ENCODE measurements at regions not wholly inside any gene's neighbourhood (a gene's known extent, or its start where the extent isn't known, plus 50 kb on each side); places are given as distances from the start of the nearest gene placed in this dataset.

DNA sequence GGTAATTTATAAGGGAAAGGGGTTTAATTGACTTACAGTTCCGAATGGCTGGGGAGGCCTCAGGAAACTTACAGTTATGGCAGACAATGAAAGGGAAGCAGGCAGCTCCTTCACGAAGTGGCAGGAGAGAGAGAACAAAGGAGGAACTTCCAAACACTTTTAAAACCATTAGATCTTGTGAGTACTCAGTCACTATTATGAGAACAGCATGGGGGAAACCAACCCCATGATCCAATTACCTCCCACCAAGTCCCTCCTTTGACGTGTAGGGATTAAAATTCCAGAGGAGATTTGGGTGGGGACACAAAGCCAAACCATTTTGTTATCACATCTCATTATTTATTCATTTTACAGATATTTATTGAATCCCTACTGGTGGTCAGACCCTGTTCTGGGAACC is 822.8 kb downstream of the GALC start:
- no peak overlapping the region for H3K27ac ChIP-seq (ENCODE audit: extremely low read length, insufficient read depth, low read length)
- WGBS (ENCODE audit: low lambda C conversion rate) = 3% methylated on average over 3 of the region's 3 CpGs
- ATAC-seq (no peak), DNase-seq (ENCODE audit: low spot score) (no peak), FAIRE-seq (no peak)
- CTCF ChIA-PET (ENCODE audit: low intra/inter-chr PET ratio, low total read pairs) = no interaction called here
- H3K4me3 ChIP-seq (replicated peaks in 1 of 3; ENCODE audit: insufficient read depth in 1 of 3, low read depth in 2 of 3, low read length in 3 of 3) = no peak overlapping the region
- POLR2A ChIA-PET = no interaction called here
- H3K27me3 ChIP-seq (ENCODE audit: control insufficient read depth in 1 of 2, insufficient read depth in 2 of 2, low read length in 2 of 2) = no peaks in the 10 kb centered on the region
- H2AFZ ChIP-seq (ENCODE audit: low read length) = no peak overlapping the region
- no peaks in the 10 kb centered on the region for H4K20me1 ChIP-seq (ENCODE audit: insufficient read depth, low read length)
- H3K4me2 ChIP-seq (ENCODE audit: low read depth, low read length) = no peak overlapping the region
- H3K9ac ChIP-seq (ENCODE audit: insufficient read depth, low read depth, low read length) = no peak overlapping the region
- peaks cover 8% of the 10 kb centered on the region; the same call in 1 of the 2 replicates for H3K9me3 ChIP-seq (ENCODE audit: low read length)
- H3K36me3 ChIP-seq (replicated peaks in 1 of 2; ENCODE audit: control insufficient read depth in 1 of 2, insufficient read depth in 2 of 2, low read length in 2 of 2) = no peaks in the 10 kb centered on the region
- H3K79me2 ChIP-seq (ENCODE audit: insufficient read depth, low read length) = no peaks in the 10 kb centered on the region
- intact Hi-C loops (cut with micrococcal nuclease; ENCODE audit: unreplicated experiment) (no loop called here), in situ Hi-C loops (cut with HindIII; ENCODE audit: extremely low pct_ligation_motif_present, low pct_unique_long_range_greater_than_20kb) (no loop called here)
- BruUV-seq (replicated peaks) = no TSS peak
- no peaks in the 10 kb centered on the region for H3K4me1 ChIP-seq (ENCODE audit: insufficient read depth, low read length)
- TF ChIP-seq ZBTB20 (CRISPR knock-in tag; IDR thresholded peaks at IDR 0.05; ENCODE audit: borderline replicate concordance, low read depth) (no peak), HNRNPH1 (optimal IDR thresholded peaks at IDR 0.05; ENCODE audit: low read depth, low read length) (no peak), ZNF577 (CRISPR knock-in tag; IDR thresholded peaks at IDR 0.05; ENCODE audit: borderline replicate concordance, low read depth) (no peak), PAX8 (CRISPR knock-in tag; IDR thresholded peaks at IDR 0.05; ENCODE audit: borderline replicate concordance) (no peak), ZC3H13 (CRISPR knock-in tag; IDR thresholded peaks at IDR 0.05) (no peak), TEAD3 (CRISPR knock-in tag; optimal IDR thresholded peaks at IDR 0.05; ENCODE audit: borderline replicate concordance) (no peak), FOSL1 (CRISPR knock-in tag; IDR thresholded peaks at IDR 0.05; ENCODE audit: borderline replicate concordance) (no peak), ZNF350 (CRISPR knock-in tag; IDR thresholded peaks at IDR 0.05; ENCODE audit: borderline replicate concordance, low read depth) (no peak), KLF12 (CRISPR knock-in tag; IDR thresholded peaks at IDR 0.05; ENCODE audit: borderline replicate concordance) (no peak), HOXA9 (CRISPR knock-in tag; IDR thresholded peaks at IDR 0.05; ENCODE audit: borderline replicate concordance) (no peak), ZNF383 (CRISPR knock-in tag; IDR thresholded peaks at IDR 0.05; ENCODE audit: borderline replicate concordance) (no peak), SMC3 (IDR thresholded peaks at IDR 0.05; ENCODE audit: low read length) (no peak)
- TF ChIP-seq, protein P1, sequence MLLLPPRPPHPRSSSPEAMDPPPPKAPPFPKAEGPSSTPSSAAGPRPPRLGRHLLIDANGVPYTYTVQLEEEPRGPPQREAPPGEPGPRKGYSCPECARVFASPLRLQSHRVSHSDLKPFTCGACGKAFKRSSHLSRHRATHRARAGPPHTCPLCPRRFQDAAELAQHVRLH (CRISPR knock-in tag; IDR thresholded peaks at IDR 0.05; ENCODE audit: borderline replicate concordance, low read depth) = no peak
- TF ChIP-seq, protein P2, sequence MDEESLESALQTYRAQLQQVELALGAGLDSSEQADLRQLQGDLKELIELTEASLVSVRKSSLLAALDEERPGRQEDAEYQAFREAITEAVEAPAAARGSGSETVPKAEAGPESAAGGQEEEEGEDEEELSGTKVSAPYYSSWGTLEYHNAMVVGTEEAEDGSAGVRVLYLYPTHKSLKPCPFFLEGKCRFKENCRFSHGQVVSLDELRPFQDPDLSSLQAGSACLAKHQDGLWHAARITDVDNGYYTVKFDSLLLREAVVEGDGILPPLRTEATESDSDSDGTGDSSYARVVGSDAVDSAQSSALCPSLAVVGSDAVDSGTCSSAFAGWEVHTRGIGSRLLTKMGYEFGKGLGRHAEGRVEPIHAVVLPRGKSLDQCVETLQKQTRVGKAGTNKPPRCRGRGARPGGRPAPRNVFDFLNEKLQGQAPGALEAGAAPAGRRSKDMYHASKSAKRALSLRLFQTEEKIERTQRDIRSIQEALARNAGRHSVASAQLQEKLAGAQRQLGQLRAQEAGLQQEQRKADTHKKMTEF (CRISPR knock-in tag; IDR thresholded peaks at IDR 0.05) = no peak
- TF ChIP-seq, protein P3, sequence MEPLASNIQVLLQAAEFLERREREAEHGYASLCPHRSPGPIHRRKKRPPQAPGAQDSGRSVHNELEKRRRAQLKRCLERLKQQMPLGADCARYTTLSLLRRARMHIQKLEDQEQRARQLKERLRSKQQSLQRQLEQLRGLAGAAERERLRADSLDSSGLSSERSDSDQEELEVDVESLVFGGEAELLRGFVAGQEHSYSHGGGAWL (CRISPR knock-in tag; IDR thresholded peaks at IDR 0.05) = no peak
- TF ChIP-seq, protein P4, sequence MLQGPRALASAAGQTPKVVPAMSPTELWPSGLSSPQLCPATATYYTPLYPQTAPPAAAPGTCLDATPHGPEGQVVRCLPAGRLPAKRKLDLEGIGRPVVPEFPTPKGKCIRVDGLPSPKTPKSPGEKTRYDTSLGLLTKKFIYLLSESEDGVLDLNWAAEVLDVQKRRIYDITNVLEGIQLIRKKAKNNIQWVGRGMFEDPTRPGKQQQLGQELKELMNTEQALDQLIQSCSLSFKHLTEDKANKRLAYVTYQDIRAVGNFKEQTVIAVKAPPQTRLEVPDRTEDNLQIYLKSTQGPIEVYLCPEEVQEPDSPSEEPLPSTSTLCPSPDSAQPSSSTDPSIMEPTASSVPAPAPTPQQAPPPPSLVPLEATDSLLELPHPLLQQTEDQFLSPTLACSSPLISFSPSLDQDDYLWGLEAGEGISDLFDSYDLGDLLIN (CRISPR knock-in tag; IDR thresholded peaks at IDR 0.05; ENCODE audit: borderline replicate concordance) = no peak
- TF ChIP-seq, protein P5, sequence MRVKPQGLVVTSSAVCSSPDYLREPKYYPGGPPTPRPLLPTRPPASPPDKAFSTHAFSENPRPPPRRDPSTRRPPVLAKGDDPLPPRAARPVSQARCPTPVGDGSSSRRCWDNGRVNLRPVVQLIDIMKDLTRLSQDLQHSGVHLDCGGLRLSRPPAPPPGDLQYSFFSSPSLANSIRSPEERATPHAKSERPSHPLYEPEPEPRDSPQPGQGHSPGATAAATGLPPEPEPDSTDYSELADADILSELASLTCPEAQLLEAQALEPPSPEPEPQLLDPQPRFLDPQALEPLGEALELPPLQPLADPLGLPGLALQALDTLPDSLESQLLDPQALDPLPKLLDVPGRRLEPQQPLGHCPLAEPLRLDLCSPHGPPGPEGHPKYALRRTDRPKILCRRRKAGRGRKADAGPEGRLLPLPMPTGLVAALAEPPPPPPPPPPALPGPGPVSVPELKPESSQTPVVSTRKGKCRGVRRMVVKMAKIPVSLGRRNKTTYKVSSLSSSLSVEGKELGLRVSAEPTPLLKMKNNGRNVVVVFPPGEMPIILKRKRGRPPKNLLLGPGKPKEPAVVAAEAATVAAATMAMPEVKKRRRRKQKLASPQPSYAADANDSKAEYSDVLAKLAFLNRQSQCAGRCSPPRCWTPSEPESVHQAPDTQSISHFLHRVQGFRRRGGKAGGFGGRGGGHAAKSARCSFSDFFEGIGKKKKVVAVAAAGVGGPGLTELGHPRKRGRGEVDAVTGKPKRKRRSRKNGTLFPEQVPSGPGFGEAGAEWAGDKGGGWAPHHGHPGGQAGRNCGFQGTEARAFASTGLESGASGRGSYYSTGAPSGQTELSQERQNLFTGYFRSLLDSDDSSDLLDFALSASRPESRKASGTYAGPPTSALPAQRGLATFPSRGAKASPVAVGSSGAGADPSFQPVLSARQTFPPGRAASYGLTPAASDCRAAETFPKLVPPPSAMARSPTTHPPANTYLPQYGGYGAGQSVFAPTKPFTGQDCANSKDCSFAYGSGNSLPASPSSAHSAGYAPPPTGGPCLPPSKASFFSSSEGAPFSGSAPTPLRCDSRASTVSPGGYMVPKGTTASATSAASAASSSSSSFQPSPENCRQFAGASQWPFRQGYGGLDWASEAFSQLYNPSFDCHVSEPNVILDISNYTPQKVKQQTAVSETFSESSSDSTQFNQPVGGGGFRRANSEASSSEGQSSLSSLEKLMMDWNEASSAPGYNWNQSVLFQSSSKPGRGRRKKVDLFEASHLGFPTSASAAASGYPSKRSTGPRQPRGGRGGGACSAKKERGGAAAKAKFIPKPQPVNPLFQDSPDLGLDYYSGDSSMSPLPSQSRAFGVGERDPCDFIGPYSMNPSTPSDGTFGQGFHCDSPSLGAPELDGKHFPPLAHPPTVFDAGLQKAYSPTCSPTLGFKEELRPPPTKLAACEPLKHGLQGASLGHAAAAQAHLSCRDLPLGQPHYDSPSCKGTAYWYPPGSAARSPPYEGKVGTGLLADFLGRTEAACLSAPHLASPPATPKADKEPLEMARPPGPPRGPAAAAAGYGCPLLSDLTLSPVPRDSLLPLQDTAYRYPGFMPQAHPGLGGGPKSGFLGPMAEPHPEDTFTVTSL (CRISPR knock-in tag; IDR thresholded peaks at IDR 0.05; ENCODE audit: borderline replicate concordance) = no peak
